Endothelial cell of umbilical vein (primary cell): ENCODE measurements at regions not wholly inside any gene's neighbourhood (a gene's known extent, or its start where the extent isn't known, plus 50 kb on each side); places are given as distances from the start of the nearest gene placed in this dataset.

Source experiments
- BruUV-seq: library from RNA; stranded (reverse); fragments of 400-500 nt; replicated peaks from 2 replicates; lab custom pipeline; 2021; lab: Mats Ljungman, UMichigan
- CTCF ChIA-PET: fragments of 300-600, 350-600 bp; sonication (Branson Sonifier 250); formaldehyde crosslinking; loops from one replicate; lab custom pipeline; 2021; ENCODE audit warnings: antibody characterized with exemption, inconsistent platforms; lab: Charles Lee
- POLR2A ChIA-PET: fragments of 300-600, 350-600 bp; sonication (Branson Sonifier 250); formaldehyde crosslinking; loops from one replicate; lab custom pipeline; 2021; ENCODE audit warnings: antibody characterized with exemption, inconsistent platforms; lab: Charles Lee
- DNase-seq: peaks from one replicate; pipeline ENCODE4 v3.0.0-alpha.2; 2011; ENCODE audit warnings: low read depth, low spot score
- FAIRE-seq: peaks from 2 replicates; lab custom pipeline; 2011; peaks lifted over from hg19 to GRCh38; lab: Jason Lieb, UNC
- H2AFZ ChIP-seq: 2 replicates; pipeline ENCODE4 v1.6.0; 2012; ENCODE audit warnings: low read depth, low read length, control low read depth, inconsistent platforms
- H3K27ac ChIP-seq: 2 replicates; pipeline ENCODE4 v1.5.1; 2011; ENCODE audit warnings: low read depth, mild to moderate bottlenecking, control low read depth, low read length, moderate library complexity; ENCODE audit not compliant: insufficient read depth
- H3K27me3 ChIP-seq, 2 experiments: 2 replicates each; pipeline versions ENCODE4 v1.6.0 to v1.6.1; 2011; ENCODE audit warnings: low read length in 2 of 2, mixed read lengths in 1 of 2; ENCODE audit not compliant: control insufficient read depth in 2 of 2, insufficient read depth in 2 of 2
- H3K36me3 ChIP-seq, 2 experiments: 2 replicates in 1 of 2; 3 replicates in 1 of 2; pipeline ENCODE4 v1.5.1; 2011; ENCODE audit warnings: low read length in 2 of 2, mild to moderate bottlenecking in 1 of 2, moderate library complexity in 1 of 2; ENCODE audit not compliant: control insufficient read depth in 2 of 2, insufficient read depth in 2 of 2; ENCODE audit errors: extremely low read depth in 1 of 2
- H3K4me1 ChIP-seq: 3 replicates; pipeline ENCODE4 v1.5.1; 2011; ENCODE audit warnings: mild to moderate bottlenecking, low read length; ENCODE audit not compliant: control insufficient read depth, insufficient read depth; ENCODE audit errors: extremely low read depth
- H3K4me2 ChIP-seq: 2 replicates; pipeline ENCODE4 v1.6.1; 2011; ENCODE audit warnings: low read length, control low read depth, mixed read lengths; ENCODE audit not compliant: insufficient read depth
- H3K4me3 ChIP-seq, 3 experiments: fragments of 200-600 bp in 1 of 3; sonication (generic), shearing (Covaris generic) in 1 of 3; replicated peaks in 1 of 3; 2 replicates each; pipeline ENCODE4 v1.5.1; 2011 to 2016; ENCODE audit warnings: control low read depth in 3 of 3, low read length in 3 of 3, mild to moderate bottlenecking in 2 of 3, inconsistent platforms in 1 of 3, low read depth in 1 of 3, moderate library complexity in 1 of 3; ENCODE audit not compliant: insufficient read depth in 1 of 3
- H3K79me2 ChIP-seq: 2 replicates; pipeline ENCODE4 v1.6.0; 2012; ENCODE audit warnings: low read length, inconsistent platforms; ENCODE audit not compliant: control insufficient read depth, insufficient read depth
- H3K9ac ChIP-seq: replicated peaks from 2 replicates; pipeline ENCODE3; 2011; ENCODE audit warnings: low read length, control low read depth; ENCODE audit not compliant: insufficient read depth; ENCODE audit errors: extremely low read depth
- H3K9me1 ChIP-seq: replicated peaks from 3 replicates; pipeline ENCODE4 v1.6.0; 2011; ENCODE audit warnings: mild to moderate bottlenecking, low read length; ENCODE audit not compliant: control insufficient read depth, insufficient read depth; ENCODE audit errors: extremely low read depth
- H3K9me3 ChIP-seq: replicated peaks from 2 replicates; pipeline ENCODE4 v1.5.1; 2012; ENCODE audit warnings: low read length, inconsistent platforms; ENCODE audit not compliant: control insufficient read depth, insufficient read depth
- H4K20me1 ChIP-seq: replicated peaks from 2 replicates; pipeline ENCODE3; 2011; ENCODE audit warnings: mild to moderate bottlenecking, low read length; ENCODE audit not compliant: control insufficient read depth, insufficient read depth; ENCODE audit errors: extremely low read depth
- EZH2 ChIP-seq: IDR thresholded peaks from 2 replicates; pipeline ENCODE4 v1.6.1; 2012; ENCODE audit warnings: borderline replicate concordance, low read depth, mild to moderate bottlenecking, moderate library complexity, low read length, inconsistent platforms; ENCODE audit not compliant: severe bottlenecking
- FOS ChIP-seq: IDR thresholded peaks from 2 replicates; pipeline ENCODE4 v1.6.1; 2011; ENCODE audit warnings: mild to moderate bottlenecking, low read length, moderate library complexity, borderline replicate concordance; ENCODE audit not compliant: insufficient read depth
- GATA2 ChIP-seq: IDR thresholded peaks from 2 replicates; pipeline ENCODE4 v1.7.0; 2011; ENCODE audit warnings: low read depth, mild to moderate bottlenecking, moderate library complexity, mixed read lengths, low read length; ENCODE audit not compliant: insufficient read length, insufficient read depth
- JUN ChIP-seq: IDR thresholded peaks from 2 replicates; pipeline ENCODE4 v1.6.1; 2011; ENCODE audit warnings: borderline replicate concordance, low read depth; ENCODE audit not compliant: insufficient read length, insufficient read depth
- MYC ChIP-seq: IDR thresholded peaks from one replicate; pipeline ENCODE4 v1.6.1; 2011; ENCODE audit warnings: mild to moderate bottlenecking, low read depth, low read length
- POLR2A ChIP-seq: IDR thresholded peaks from 2 replicates; pipeline ENCODE4 v1.6.1; 2012; ENCODE audit warnings: low read depth, mild to moderate bottlenecking, control low read depth, low read length
- POLR2AphosphoS5 ChIP-seq: IDR thresholded peaks from 2 replicates; pipeline ENCODE4 v1.6.1; 2012; ENCODE audit warnings: low read depth, mild to moderate bottlenecking, control low read depth, low read length, moderate library complexity; ENCODE audit not compliant: insufficient read depth
- dilution Hi-C: fragments of 300-500 bp; cut with MboI; formaldehyde crosslinking; loops from one replicate; pipeline ENCODE4 v1.15.0; 2019; ENCODE audit warnings: low sequenced_read_pairs; ENCODE audit not compliant: extremely low pct_ligation_motif_present
- intact Hi-C: fragments of 100-400 bp; cut with micrococcal nuclease; formaldehyde crosslinking; loops from one replicate; pipeline ENCODE4 v1.10.0; 2022
- TF ChIP-seq, protein P1 (sequence below), 2 donors: IDR thresholded peaks; 1 replicate in 1 of 2; 2 replicates in 1 of 2; pipeline ENCODE4 v1.5.1; 2011; ENCODE audit warnings: low read length in 2 of 2, mild to moderate bottlenecking in 2 of 2, moderate library complexity in 2 of 2, control low read depth in 1 of 2, inconsistent platforms in 1 of 2, low read depth in 1 of 2; ENCODE audit not compliant: insufficient read depth in 1 of 2; ENCODE audit errors: extremely low read depth in 1 of 2
- TF ChIP-seq, protein P2 (sequence below): IDR thresholded peaks from 2 replicates; pipeline ENCODE4 v1.6.1; 2011; ENCODE audit not compliant: insufficient read depth, insufficient read length

DNA sequence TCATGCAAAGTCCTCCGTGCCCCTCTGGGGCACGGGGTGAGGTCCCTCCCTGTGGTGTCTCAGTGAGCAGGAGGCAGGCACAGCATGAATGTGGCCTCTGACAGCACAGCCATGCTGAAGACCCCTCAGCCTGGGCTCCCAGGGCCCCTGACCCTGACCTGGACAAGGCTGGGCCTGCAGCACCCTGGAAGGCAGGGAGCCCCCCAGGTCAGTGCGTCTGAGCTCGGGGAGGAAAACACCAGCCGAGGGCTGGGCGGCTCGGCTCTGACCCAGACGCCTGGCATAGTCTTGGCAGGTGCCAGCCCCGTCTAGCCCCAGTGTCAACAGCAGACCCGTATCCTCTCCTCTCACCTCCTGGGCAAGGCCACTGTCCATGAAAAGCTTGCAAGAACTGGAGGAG is 1276.6 kb downstream of the BRD1 start:
- Histone ChIP-seq H3K9me1 (no peaks in the 10 kb centered on the region), H3K79me2 (no peaks in the 10 kb centered on the region), H2AFZ (no peak overlapping the region), H3K27ac (no peak overlapping the region), H3K36me3 (no peaks in the 10 kb centered on the region), H3K27me3 (no peaks in the 10 kb centered on the region), H3K4me2 (no peak overlapping the region), H4K20me1 (no peaks in the 10 kb centered on the region), H3K4me3 (no peak overlapping the region), H3K9ac (no peak overlapping the region), H3K9me3 (peaks cover 10% of the 10 kb centered on the region), H3K4me1 (no peaks in the 10 kb centered on the region)
- ChIA-PET CTCF (no interaction called here), POLR2A (no interaction called here)
- no TSS peak for BruUV-seq
- FAIRE-seq (no peak), DNase-seq (no peak)
- intact Hi-C loops (no loop called here), dilution Hi-C loops (no loop called here)
- TF ChIP-seq, protein P1, sequence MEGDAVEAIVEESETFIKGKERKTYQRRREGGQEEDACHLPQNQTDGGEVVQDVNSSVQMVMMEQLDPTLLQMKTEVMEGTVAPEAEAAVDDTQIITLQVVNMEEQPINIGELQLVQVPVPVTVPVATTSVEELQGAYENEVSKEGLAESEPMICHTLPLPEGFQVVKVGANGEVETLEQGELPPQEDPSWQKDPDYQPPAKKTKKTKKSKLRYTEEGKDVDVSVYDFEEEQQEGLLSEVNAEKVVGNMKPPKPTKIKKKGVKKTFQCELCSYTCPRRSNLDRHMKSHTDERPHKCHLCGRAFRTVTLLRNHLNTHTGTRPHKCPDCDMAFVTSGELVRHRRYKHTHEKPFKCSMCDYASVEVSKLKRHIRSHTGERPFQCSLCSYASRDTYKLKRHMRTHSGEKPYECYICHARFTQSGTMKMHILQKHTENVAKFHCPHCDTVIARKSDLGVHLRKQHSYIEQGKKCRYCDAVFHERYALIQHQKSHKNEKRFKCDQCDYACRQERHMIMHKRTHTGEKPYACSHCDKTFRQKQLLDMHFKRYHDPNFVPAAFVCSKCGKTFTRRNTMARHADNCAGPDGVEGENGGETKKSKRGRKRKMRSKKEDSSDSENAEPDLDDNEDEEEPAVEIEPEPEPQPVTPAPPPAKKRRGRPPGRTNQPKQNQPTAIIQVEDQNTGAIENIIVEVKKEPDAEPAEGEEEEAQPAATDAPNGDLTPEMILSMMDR (IDR thresholded peaks at IDR 0.05; ENCODE audit: extremely low read depth in 1 of 2, insufficient read depth in 1 of 2, low read depth in 1 of 2, low read length in 2 of 2), result no peak
- no peak for TF ChIP-seq POLR2AphosphoS5
- no peak for TF ChIP-seq GATA2
- no peak for TF ChIP-seq MYC
- TF ChIP-seq, protein P2, sequence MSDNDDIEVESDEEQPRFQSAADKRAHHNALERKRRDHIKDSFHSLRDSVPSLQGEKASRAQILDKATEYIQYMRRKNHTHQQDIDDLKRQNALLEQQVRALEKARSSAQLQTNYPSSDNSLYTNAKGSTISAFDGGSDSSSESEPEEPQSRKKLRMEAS, result no peak
- no peak for TF ChIP-seq JUN
- TF ChIP-seq FOS, result no peak
- no peak for TF ChIP-seq POLR2A
- TF ChIP-seq EZH2, result no peak
